ENCODE measurements at regions not wholly inside any gene's neighbourhood (a gene's known extent, or its start where the extent isn't known, plus 50 kb on each side); places are given as distances from the start of the nearest gene placed in this dataset.

GRCh38 chr5:168177831-168178450 lies 113.5 kb upstream of the WWC1 start:
- no peak overlapping the region for H3K9ac ChIP-seq (ENCODE audit: low read length)
- no peaks in the 10 kb centered on the region for H3F3A ChIP-seq (ENCODE audit: insufficient read depth, low read length, poor library complexity, severe bottlenecking)
- H3K9me2 ChIP-seq (ENCODE audit: insufficient read depth, low read length): no peaks in the 10 kb centered on the region
- no peaks in the 10 kb centered on the region for H3K79me2 ChIP-seq (replicated peaks; ENCODE audit: insufficient read depth, low read length)
- no peaks in the 10 kb centered on the region for H3K36me3 ChIP-seq (ENCODE audit: insufficient read depth, low read length)
- no peak overlapping the region for H2AFZ ChIP-seq (ENCODE audit: low read depth, low read length)
- H3K4me2 ChIP-seq (ENCODE audit: low read length): no peak overlapping the region
- no peak overlapping the region for H3K4me3 ChIP-seq (ENCODE audit: low read length)
- TF ChIP-seq REST (IDR thresholded peaks at IDR 0.05; ENCODE audit: borderline replicate concordance): no peak
- TF ChIP-seq EZH2 (IDR thresholded peaks at IDR 0.05; ENCODE audit: borderline replicate concordance, insufficient read depth, low read length, poor library complexity, severe bottlenecking): no peak
- no peak overlapping the region for H3K27ac ChIP-seq (ENCODE audit: low read length)
- no peaks in the 10 kb centered on the region for H4K20me1 ChIP-seq (ENCODE audit: insufficient read depth)
- H3K9me3 ChIP-seq (ENCODE audit: low read length): no peaks in the 10 kb centered on the region
- H3K27me3 ChIP-seq (ENCODE audit: insufficient read depth, low read depth, low read length): no peaks in the 10 kb centered on the region

GRCh38 chr5:168179192-168179593 lies 112.3 kb upstream of the WWC1 start:
- no peak for TF ChIP-seq SMC3 (conservative IDR thresholded peaks at IDR 0.05; ENCODE audit: poor library complexity)
- no peak for TF ChIP-seq EZH2 (IDR thresholded peaks at IDR 0.05; ENCODE audit: borderline replicate concordance, insufficient read depth, low read length, poor library complexity, severe bottlenecking)
- TF ChIP-seq MXI1 (conservative IDR thresholded peaks at IDR 0.05; ENCODE audit: poor library complexity, severe bottlenecking): no peak
- no peak for TF ChIP-seq TAF1 (IDR thresholded peaks at IDR 0.05; ENCODE audit: low read depth)
- no peaks in the 10 kb centered on the region for H3K79me2 ChIP-seq (replicated peaks; ENCODE audit: insufficient read depth, low read length)
- H3K9ac ChIP-seq (ENCODE audit: low read length): no peak overlapping the region

GRCh38 chr5:168182269-168182668 lies 109.2 kb upstream of the WWC1 start:
- Histone ChIP-seq H3K4me3 (ENCODE audit: low read length) (no peak overlapping the region), H3K9me2 (ENCODE audit: insufficient read depth, low read length) (no peaks in the 10 kb centered on the region), H3K36me3 (ENCODE audit: insufficient read depth, low read length) (no peaks in the 10 kb centered on the region), H4K20me1 (ENCODE audit: insufficient read depth) (no peaks in the 10 kb centered on the region), H3K27me3 (ENCODE audit: insufficient read depth, low read depth, low read length) (no peaks in the 10 kb centered on the region), H3K9ac (ENCODE audit: low read length) (no peak overlapping the region), H3K79me2 (replicated peaks; ENCODE audit: insufficient read depth, low read length) (no peaks in the 10 kb centered on the region), H3F3A (ENCODE audit: insufficient read depth, low read length, poor library complexity, severe bottlenecking) (no peaks in the 10 kb centered on the region), H2AFZ (ENCODE audit: low read depth, low read length) (no peak overlapping the region), H3K9me3 (ENCODE audit: low read length) (no peaks in the 10 kb centered on the region), H3K4me2 (ENCODE audit: low read length) (no peak overlapping the region), H3K27ac (ENCODE audit: low read length) (no peak overlapping the region)
- TF ChIP-seq EP300 (conservative IDR thresholded peaks at IDR 0.05; ENCODE audit: poor library complexity, severe bottlenecking): no peak
- no peak for TF ChIP-seq TAF1 (IDR thresholded peaks at IDR 0.05; ENCODE audit: low read depth)
- no peak for TF ChIP-seq CTCF (IDR thresholded peaks at IDR 0.05; ENCODE audit: poor library complexity, severe bottlenecking)
- no peak for TF ChIP-seq MXI1 (conservative IDR thresholded peaks at IDR 0.05; ENCODE audit: poor library complexity, severe bottlenecking)
- TF ChIP-seq REST (IDR thresholded peaks at IDR 0.05; ENCODE audit: borderline replicate concordance): no peak

More at GRCh38 chr5:168179192-168179593, 112.3 kb upstream of the WWC1 start:
- H3K27me3 ChIP-seq (ENCODE audit: insufficient read depth, low read depth, low read length): no peaks in the 10 kb centered on the region
- no peaks in the 10 kb centered on the region for H3K36me3 ChIP-seq (ENCODE audit: insufficient read depth, low read length)
- no peaks in the 10 kb centered on the region for H4K20me1 ChIP-seq (ENCODE audit: insufficient read depth)
- no peaks in the 10 kb centered on the region for H3K9me2 ChIP-seq (ENCODE audit: insufficient read depth, low read length)
- no peak overlapping the region for H3K27ac ChIP-seq (ENCODE audit: low read length)
- H3K9me3 ChIP-seq (ENCODE audit: low read length): no peaks in the 10 kb centered on the region
- no peaks in the 10 kb centered on the region for H3F3A ChIP-seq (ENCODE audit: insufficient read depth, low read length, poor library complexity, severe bottlenecking)
- H3K4me3 ChIP-seq (ENCODE audit: low read length): no peak overlapping the region
- no peak overlapping the region for H2AFZ ChIP-seq (ENCODE audit: low read depth, low read length)
- no peak overlapping the region for H3K4me2 ChIP-seq (ENCODE audit: low read length)
